Naive thymus-derived CD4-positive, alpha-beta T cell (primary cell): ENCODE measurements at regions not wholly inside any gene's neighbourhood (a gene's known extent, or its start where the extent isn't known, plus 50 kb on each side); places are given as distances from the start of the nearest gene placed in this dataset.

ENCODE experiments used
- ATAC-seq: fragments of 150-1000 bp; cut with Tn5 transposase; 2 replicates; pipeline ENCODE4 v1.10.0; 2021; ENCODE audit warnings: mild to moderate bottlenecking, moderate library complexity
- CTCF ChIA-PET: fragments of 350-600 bp; sonication (Branson Sonifier 250); formaldehyde crosslinking; loops from one replicate; lab custom pipeline; 2021; ENCODE audit warnings: antibody characterized with exemption; lab: Charles Lee
- POLR2A ChIA-PET: fragments of 350-600 bp; sonication (Branson Sonifier 250); formaldehyde crosslinking; loops from one replicate; lab custom pipeline; 2021; ENCODE audit warnings: antibody characterized with exemption, inconsistent platforms; lab: Charles Lee
- DNase-seq, 9 donors: peaks; one replicate each; pipeline versions ENCODE4 v3.0.0 to v3.0.0-alpha.2; 2020 to 2022; ENCODE audit warnings: mixed read lengths in 1 of 9
- H3K27ac ChIP-seq: one replicate; pipeline ENCODE4 v1.7.0; 2013; ENCODE audit warnings: mild to moderate bottlenecking, low read depth, low read length, moderate library complexity
- H3K27me3 ChIP-seq, 2 donors: one replicate each; pipeline ENCODE4 v1.7.0; 2013; ENCODE audit warnings: low read length in 2 of 2, mild to moderate bottlenecking in 2 of 2, moderate library complexity in 2 of 2; ENCODE audit not compliant: control insufficient read depth in 2 of 2, insufficient read depth in 2 of 2
- H3K36me3 ChIP-seq, 3 experiments: 1 replicate in 2 of 3; 2 replicates in 1 of 3; pipeline ENCODE4 v1.7.0; 2013; ENCODE audit warnings: low read length in 3 of 3, mild to moderate bottlenecking in 3 of 3, moderate library complexity in 1 of 3; ENCODE audit not compliant: insufficient read depth in 3 of 3, control insufficient read depth in 2 of 3
- H3K4me1 ChIP-seq, 2 donors: one replicate each; pipeline ENCODE4 v1.7.0; 2013; ENCODE audit warnings: low read length in 2 of 2, mild to moderate bottlenecking in 2 of 2, moderate library complexity in 1 of 2; ENCODE audit not compliant: control insufficient read depth in 2 of 2, insufficient read depth in 2 of 2
- H3K4me3 ChIP-seq: 2 replicates; pipeline ENCODE4 v1.7.0; 2013; ENCODE audit warnings: mild to moderate bottlenecking, low read length
- H3K9me3 ChIP-seq, 3 experiments: 1 replicate in 2 of 3; 2 replicates in 1 of 3; pipeline ENCODE4 v1.7.0; 2013; ENCODE audit warnings: low read length in 3 of 3; ENCODE audit not compliant: control insufficient read depth in 2 of 3
- H3K27ac Mint-ChIP-seq, 9 donors: one replicate each; pipeline ENCODE4 v1.8.0; 2020 to 2022; ENCODE audit warnings: mixed read lengths in 9 of 9, mild to moderate bottlenecking in 8 of 9, moderate library complexity in 5 of 9, inconsistent platforms in 2 of 9
- H3K27me3 Mint-ChIP-seq, 5 donors: one replicate each; pipeline ENCODE4 v1.8.0; 2021 to 2022; ENCODE audit warnings: mixed read lengths in 5 of 5, mild to moderate bottlenecking in 1 of 5
- H3K36me3 Mint-ChIP-seq, 5 donors: one replicate each; pipeline ENCODE4 v1.8.0; 2020 to 2022; ENCODE audit warnings: mixed read lengths in 5 of 5, mild to moderate bottlenecking in 3 of 5, inconsistent platforms in 1 of 5
- H3K4me1 Mint-ChIP-seq, 7 donors: one replicate each; pipeline ENCODE4 v1.8.0; 2020 to 2022; ENCODE audit warnings: mixed read lengths in 7 of 7, mild to moderate bottlenecking in 3 of 7, inconsistent platforms in 1 of 7
- H3K4me3 Mint-ChIP-seq, 10 donors: one replicate each; pipeline ENCODE4 v1.8.0; 2020 to 2022; ENCODE audit warnings: mild to moderate bottlenecking in 10 of 10, mixed read lengths in 10 of 10, moderate library complexity in 6 of 10, inconsistent platforms in 2 of 10
- H3K9me3 Mint-ChIP-seq, 11 donors: one replicate each; pipeline ENCODE4 v1.8.0; 2020 to 2022; ENCODE audit warnings: mixed read lengths in 11 of 11, mild to moderate bottlenecking in 4 of 11, inconsistent platforms in 1 of 11, moderate library complexity in 1 of 11
- intact Hi-C, 2 donors: fragments of 100-400 bp; cut with micrococcal nuclease; formaldehyde crosslinking; loops; one replicate each; pipeline ENCODE4 v1.15.1; 2023

DNA sequence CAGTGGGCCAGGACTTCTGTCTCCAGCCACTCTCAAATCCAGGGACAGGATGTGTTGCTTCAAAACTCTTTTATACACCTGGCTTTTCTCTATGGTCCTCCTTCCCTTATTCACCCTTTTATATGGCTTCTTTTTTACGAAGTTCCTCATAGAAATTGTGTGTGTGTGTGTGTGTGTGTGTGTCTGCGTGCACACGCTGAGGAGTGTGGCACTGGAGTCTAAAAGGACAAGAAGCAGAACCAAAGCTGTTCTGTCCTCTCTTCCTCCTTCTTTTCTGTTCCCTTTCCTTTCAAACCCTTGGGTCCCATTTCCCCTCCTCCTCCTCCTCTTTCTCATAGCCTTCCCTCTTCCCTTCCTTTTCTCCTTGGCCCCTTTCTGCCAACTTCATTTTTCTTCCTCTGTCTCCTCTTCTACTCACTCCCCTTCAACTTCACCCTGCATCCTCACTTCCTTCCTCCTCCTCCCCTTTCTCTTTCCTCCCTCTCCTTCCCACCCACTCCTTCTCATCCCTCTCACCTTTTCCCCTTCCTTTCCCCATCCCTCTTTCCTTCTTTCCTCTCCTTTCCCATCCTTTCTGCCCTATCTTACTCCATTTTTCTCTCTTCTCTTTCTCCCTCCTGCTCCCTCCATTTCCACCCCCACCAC lies 360.5 kb downstream of the MID1IP1 start:
- peak overlapping the region in 1 of 9 donors; percentile 40 for H3K27ac Mint-ChIP-seq
- peaks cover 0 to 11% (median 5%) of the 10 kb centered on the region in 5 donors for H3K27me3 Mint-ChIP-seq
- no peaks in the 10 kb centered on the region for H3K36me3 Mint-ChIP-seq
- no peaks in the 10 kb centered on the region for H3K27me3 ChIP-seq
- ChIA-PET POLR2A (no interaction called here), CTCF (interaction anchor here (0.7 to 1.0 kb wide), 2 partner anchors 341 to 1305 kb away, joined by 3 read pairs; no protein-coding TSS in a partner anchor)
- no peak for DNase-seq
- peak overlapping the region in 8 of 10 donors; percentile 33 to 84 (median 76) for H3K4me3 Mint-ChIP-seq
- H3K36me3 ChIP-seq = no peaks in the 10 kb centered on the region
- H3K4me1 Mint-ChIP-seq = peaks cover 0 to 19% (median 10%) of the 10 kb centered on the region in 7 donors
- intact Hi-C loops = loop anchor here (1.0 to 10.0 kb wide), 5 partner anchors 33 to 283 kb away; no protein-coding TSS in a partner anchor
- H3K4me1 ChIP-seq = no peaks in the 10 kb centered on the region
- ATAC-seq = no peak
- no peaks in the 10 kb centered on the region for H3K9me3 ChIP-seq
- H3K9me3 Mint-ChIP-seq = no peaks in the 10 kb centered on the region
- no peak overlapping the region for H3K4me3 ChIP-seq
- H3K27ac ChIP-seq = no peak overlapping the region

DNA sequence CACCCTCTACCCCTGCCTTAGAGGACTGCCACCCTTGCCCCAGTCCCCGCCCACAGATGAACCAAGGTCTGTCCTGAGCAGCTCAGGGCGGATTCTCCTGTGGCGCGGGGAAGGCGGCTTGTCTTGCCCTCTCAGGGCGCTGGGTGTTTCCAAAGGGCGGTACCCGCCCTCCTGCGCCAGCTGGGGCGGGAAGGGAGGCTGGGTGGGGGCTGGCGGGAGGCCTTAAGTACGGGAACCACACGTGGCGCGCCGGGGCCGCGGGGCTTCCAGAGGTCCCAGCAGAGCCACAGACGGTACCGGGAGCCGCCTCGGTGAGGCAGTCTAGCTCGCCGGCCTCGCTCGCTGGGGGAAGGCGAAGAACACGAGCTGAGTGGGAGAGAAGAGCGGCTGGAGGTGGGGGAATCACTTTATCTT lies 361.1 kb downstream of the MID1IP1 start:
- Histone ChIP-seq H3K27ac (no peak overlapping the region), H3K4me3 (no peak overlapping the region), H3K9me3 (no peaks in the 10 kb centered on the region), H3K36me3 (no peaks in the 10 kb centered on the region), H3K4me1 (no peaks in the 10 kb centered on the region), H3K27me3 (no peaks in the 10 kb centered on the region)
- Mint-ChIP-seq H3K27ac (peak overlapping the region in 2 of 9 donors; percentile 50 to 81), H3K4me3 (peak overlapping the region; percentile 35 to 84 (median 77)), H3K36me3 (no peaks in the 10 kb centered on the region), H3K4me1 (peaks cover 0 to 20% (median 10%) of the 10 kb centered on the region in 7 donors), H3K9me3 (no peaks in the 10 kb centered on the region), H3K27me3 (peaks cover 0 to 11% (median 5%) of the 10 kb centered on the region in 5 donors)
- ChIA-PET CTCF (interaction anchor here (1.0 to 1.4 kb wide), 2 partner anchors 79 to 1304 kb away, joined by 3 to 5 read pairs; no protein-coding TSS in a partner anchor), POLR2A (no interaction called here)
- intact Hi-C loops = loop anchor here (1.0 to 10.0 kb wide), 5 partner anchors 32 to 282 kb away; no protein-coding TSS in a partner anchor
- peak in 8 of 9 donors; percentile 17 to 47 (median 35) for DNase-seq
- ATAC-seq = peak; percentile 83

DNA sequence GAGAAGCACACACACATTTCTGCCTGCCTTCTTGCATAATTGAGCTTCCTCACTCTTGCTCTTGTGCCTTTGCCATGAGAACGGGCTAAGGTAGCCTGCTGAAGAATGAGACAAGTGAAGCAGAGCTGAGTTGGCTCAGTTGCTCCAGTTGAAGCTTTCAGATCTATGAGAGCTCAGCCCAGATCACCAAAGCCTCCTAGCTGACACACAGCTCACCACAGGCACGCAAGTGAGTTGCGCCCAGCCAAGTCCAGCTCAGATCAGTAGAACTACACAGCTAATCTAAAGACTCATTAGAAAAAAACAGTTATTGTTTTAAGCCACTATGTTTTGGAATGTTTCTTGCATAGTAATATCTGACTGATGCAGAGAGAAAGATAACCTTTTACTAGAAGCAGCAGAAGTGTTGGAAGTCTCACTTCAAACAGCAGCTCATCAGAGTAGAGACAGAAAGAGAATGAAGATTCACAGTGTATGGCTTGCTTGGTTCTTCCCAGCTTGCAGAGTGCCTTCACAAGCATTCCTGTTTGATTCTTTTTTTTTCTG lies 362.4 kb downstream of the MID1IP1 start:
- DNase-seq (no peak), ATAC-seq (no peak)
- Mint-ChIP-seq H3K4me1 (peaks cover 0 to 27% (median 10%) of the 10 kb centered on the region in 7 donors), H3K27me3 (peaks cover 0 to 11% (median 5%) of the 10 kb centered on the region in 5 donors), H3K27ac (peak overlapping the region in 2 of 9 donors; percentile 42 to 60), H3K9me3 (no peaks in the 10 kb centered on the region), H3K4me3 (peak overlapping the region in 1 of 10 donors; percentile 84), H3K36me3 (no peaks in the 10 kb centered on the region)
- Histone ChIP-seq H3K27ac (no peak overlapping the region), H3K4me1 (no peaks in the 10 kb centered on the region), H3K9me3 (no peaks in the 10 kb centered on the region), H3K27me3 (no peaks in the 10 kb centered on the region), H3K4me3 (no peak overlapping the region), H3K36me3 (no peaks in the 10 kb centered on the region)
- CTCF ChIA-PET = interaction anchor here (0.6 to 1.4 kb wide), 6 partner anchors 10 to 128 kb away, joined by 3 to 5 read pairs (median 3); no protein-coding TSS in a partner anchor
- POLR2A ChIA-PET = interaction anchor here (0.6 kb wide), 1 partner anchor 691 kb away, joined by 3 read pairs; no protein-coding TSS in a partner anchor
- intact Hi-C loops = loop anchor here (2.0 to 10.0 kb wide), 4 partner anchors 31 to 281 kb away; no protein-coding TSS in a partner anchor

DNA sequence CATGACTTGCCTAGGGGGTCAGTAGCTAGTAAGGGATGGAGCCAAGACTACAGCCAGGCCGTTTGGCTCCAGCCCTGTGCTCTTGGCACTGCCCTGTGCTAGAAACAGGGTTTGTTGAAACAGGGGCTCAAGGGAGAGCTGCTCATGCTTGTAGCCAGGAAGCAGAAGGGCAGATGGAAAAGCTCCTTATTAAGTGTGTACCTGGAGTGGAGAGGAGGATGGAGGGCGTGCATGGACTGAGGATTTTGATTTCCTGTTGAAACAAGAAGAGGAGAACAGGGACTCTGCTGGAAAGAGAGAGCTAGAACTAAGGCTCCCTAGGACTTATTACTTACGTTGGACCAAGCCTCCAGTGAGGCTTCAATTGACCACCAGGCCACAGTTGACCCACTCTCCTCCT lies 363.0 kb downstream of the MID1IP1 start:
- Mint-ChIP-seq H3K4me1 (peaks cover 0 to 29% (median 10%) of the 10 kb centered on the region in 7 donors), H3K36me3 (no peaks in the 10 kb centered on the region), H3K4me3 (no peak overlapping the region), H3K27ac (peak overlapping the region in 1 of 9 donors; percentile 60), H3K9me3 (no peaks in the 10 kb centered on the region), H3K27me3 (peaks cover 0 to 11% (median 5%) of the 10 kb centered on the region in 5 donors)
- ChIA-PET CTCF (interaction anchor here (1.0 to 1.3 kb wide), 3 partner anchors 12 to 98 kb away, joined by 3 read pairs; no protein-coding TSS in a partner anchor), POLR2A (no interaction called here)
- no peak for DNase-seq
- Histone ChIP-seq H3K27ac (no peak overlapping the region), H3K9me3 (no peaks in the 10 kb centered on the region), H3K36me3 (no peaks in the 10 kb centered on the region), H3K4me3 (no peak overlapping the region), H3K27me3 (no peaks in the 10 kb centered on the region), H3K4me1 (no peaks in the 10 kb centered on the region)
- no peak for ATAC-seq
- intact Hi-C loops = loop anchor here (5.0 to 10.0 kb wide), 3 partner anchors 33 to 281 kb away; no protein-coding TSS in a partner anchor

DNA sequence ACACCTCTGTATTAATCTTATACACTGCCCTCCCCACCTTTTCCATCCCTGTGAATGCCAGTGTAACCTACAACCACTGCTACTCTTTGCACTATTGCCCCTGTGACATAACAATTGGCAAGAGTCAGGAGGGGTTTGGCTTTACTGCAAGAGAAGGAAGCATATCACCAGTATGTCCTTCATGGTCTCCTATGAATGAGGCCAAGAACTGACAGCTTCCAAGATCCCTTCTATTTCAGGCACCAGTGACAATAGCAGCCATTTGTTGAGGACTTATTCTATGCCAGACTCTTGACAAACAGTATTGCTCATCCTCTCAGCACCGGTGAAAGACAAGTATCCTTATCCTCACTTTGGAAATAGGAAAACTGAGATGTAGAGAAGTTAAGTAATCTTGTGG lies 363.9 kb downstream of the MID1IP1 start:
- CTCF ChIA-PET = no interaction called here
- no peak overlapping the region for H3K27ac Mint-ChIP-seq

DNA sequence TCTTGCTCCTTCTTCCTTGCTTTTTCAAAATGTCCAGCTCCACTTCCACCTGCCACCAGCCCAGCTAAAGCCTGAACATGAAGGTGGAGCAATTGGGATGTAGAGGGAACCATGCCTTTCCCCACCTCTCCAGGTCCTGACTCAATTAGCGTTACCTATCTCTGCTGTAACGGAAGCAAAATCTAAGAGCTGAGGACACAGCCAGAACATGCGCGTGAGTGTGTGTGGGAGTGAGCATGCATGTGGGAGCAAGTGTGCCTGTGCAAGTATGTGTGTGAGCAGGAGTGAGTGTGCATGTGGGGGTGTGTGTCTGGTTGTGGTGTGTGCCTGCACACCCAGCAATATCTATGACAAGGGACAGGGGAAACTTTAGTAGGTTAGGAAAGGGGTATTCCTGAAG lies 364.5 kb downstream of the MID1IP1 start:
- DNase-seq = no peak
- Histone ChIP-seq H3K4me1 (no peaks in the 10 kb centered on the region), H3K4me3 (no peak overlapping the region), H3K27ac (no peak overlapping the region), H3K9me3 (no peaks in the 10 kb centered on the region), H3K27me3 (no peaks in the 10 kb centered on the region), H3K36me3 (no peaks in the 10 kb centered on the region)
- Mint-ChIP-seq H3K4me1 (peaks cover 0 to 27% (median 10%) of the 10 kb centered on the region in 7 donors), H3K36me3 (no peaks in the 10 kb centered on the region), H3K4me3 (no peak overlapping the region), H3K27ac (no peak overlapping the region), H3K9me3 (no peaks in the 10 kb centered on the region), H3K27me3 (peaks cover 0 to 11% (median 5%) of the 10 kb centered on the region in 5 donors)
- ChIA-PET POLR2A (no interaction called here), CTCF (no interaction called here)
- intact Hi-C loops = loop anchor here (10.0 kb wide), 1 partner anchor 279 kb away; no protein-coding TSS in a partner anchor
- ATAC-seq = no peak

More for the DNA sequence above, 363.9 kb downstream of the MID1IP1 start:
- POLR2A ChIA-PET = no interaction called here
- Mint-ChIP-seq H3K4me3 (peak overlapping the region in 1 of 10 donors; percentile 41), H3K27me3 (peaks cover 0 to 11% (median 5%) of the 10 kb centered on the region in 5 donors), H3K36me3 (no peaks in the 10 kb centered on the region), H3K9me3 (no peaks in the 10 kb centered on the region), H3K4me1 (peaks cover 0 to 28% (median 10%) of the 10 kb centered on the region in 7 donors)
- ATAC-seq = no peak
- Histone ChIP-seq H3K4me1 (no peaks in the 10 kb centered on the region), H3K4me3 (no peak overlapping the region), H3K9me3 (no peaks in the 10 kb centered on the region), H3K27me3 (no peaks in the 10 kb centered on the region), H3K36me3 (no peaks in the 10 kb centered on the region), H3K27ac (no peak overlapping the region)
- intact Hi-C loops = loop anchor here (10.0 kb wide), 1 partner anchor 280 kb away; no protein-coding TSS in a partner anchor
- DNase-seq = no peak
